ENCODE measurements at regions not wholly inside any gene's neighbourhood (a gene's known extent, or its start where the extent isn't known, plus 50 kb on each side); places are given as distances from the start of the nearest gene placed in this dataset. TPM values are rescaled to one million over a fixed set of nuclear protein-coding genes. Genes with fewer than 3 reads are reported as not detected.
"Not testable (repeated sequence)": the region's sequence is repeated elsewhere in the genome, so short reads cannot be mapped to it uniquely, and the experiment has no call there.

- H3K27me3 ChIP-seq (ENCODE audit: low read depth); DNase-seq; H3K36me3 ChIP-seq; intact Hi-C loops (cut with DNase I); H3K27ac ChIP-seq; H3K4me3 ChIP-seq; ATAC-seq; H3K4me1 ChIP-seq; H3K9me3 ChIP-seq: not testable (repeated sequence)
Observed at GRCh38 chr16:21542075-21542474, 57.3 kb upstream of the METTL9 start.

DNA sequence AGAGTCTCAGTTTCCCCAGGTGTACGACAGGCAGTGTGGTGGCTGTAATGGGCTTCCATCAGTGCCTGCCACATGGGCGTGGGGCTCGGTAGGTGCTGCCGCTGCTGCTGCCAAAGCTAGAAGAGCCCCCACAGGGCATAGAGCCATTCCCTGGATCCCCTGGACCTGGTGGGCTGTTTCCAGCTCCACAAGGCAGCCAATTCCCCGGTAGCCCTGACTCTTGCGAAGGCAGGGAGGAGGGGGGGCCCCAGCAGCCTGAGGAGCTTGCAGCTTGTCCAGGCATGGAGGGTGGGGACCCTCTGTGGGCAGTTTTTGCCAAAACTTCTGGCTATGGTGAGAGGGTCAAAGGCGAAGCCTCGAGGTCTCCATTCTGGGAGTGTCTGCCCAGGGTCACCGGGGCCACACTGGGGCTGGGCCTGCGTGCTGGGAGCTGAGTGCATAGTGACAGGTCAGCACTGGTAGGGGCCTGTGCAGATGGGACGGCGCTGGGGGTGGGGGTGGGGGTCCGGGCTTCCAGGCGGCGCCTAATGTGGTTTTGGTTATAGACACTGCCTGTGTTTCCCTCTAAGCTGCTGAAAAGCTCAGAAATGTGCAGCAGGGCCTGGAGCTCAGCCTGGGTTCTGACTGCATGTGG is 56.8 kb upstream of the METTL9 start:
- H3K9me3 ChIP-seq; H3K27ac ChIP-seq; H3K27me3 ChIP-seq (ENCODE audit: low read depth); ATAC-seq; DNase-seq; H3K4me1 ChIP-seq; intact Hi-C loops (cut with DNase I); H3K36me3 ChIP-seq; H3K4me3 ChIP-seq: not testable (repeated sequence)

GRCh38 chr16:21543151-21543836 is 56.1 kb upstream of the METTL9 start:
- H3K27me3 ChIP-seq (ENCODE audit: low read depth); H3K4me3 ChIP-seq; H3K4me1 ChIP-seq; H3K36me3 ChIP-seq; DNase-seq; H3K9me3 ChIP-seq; ATAC-seq; intact Hi-C loops (cut with DNase I); H3K27ac ChIP-seq: not testable (repeated sequence)

- H3K27ac ChIP-seq; H3K36me3 ChIP-seq; H3K4me1 ChIP-seq; ATAC-seq; H3K27me3 ChIP-seq (ENCODE audit: low read depth); H3K9me3 ChIP-seq; H3K4me3 ChIP-seq; DNase-seq; intact Hi-C loops (cut with DNase I): not testable (repeated sequence)
Observed at GRCh38 chr16:21545664-21546326, 53.6 kb upstream of the METTL9 start.

GRCh38 chr16:21549396-21549795 is 50.0 kb upstream of the METTL9 start:
- H3K4me1 ChIP-seq; ATAC-seq; H3K27ac ChIP-seq; H3K9me3 ChIP-seq; DNase-seq; H3K4me3 ChIP-seq; H3K27me3 ChIP-seq (ENCODE audit: low read depth); intact Hi-C loops (cut with DNase I); H3K36me3 ChIP-seq: not testable (repeated sequence)

Small RNA genes lying in the stretch of these regions (microRNA-seq; reads per million reads assigned to microRNA genes)
- gene MIR3680-1 (ENCODE audit: borderline number of aligned reads) = not detected

All from lower lobe of right lung (tissue), 2 donors.